GM18873 (cell line): ENCODE measurements at regions not wholly inside any gene's neighbourhood (a gene's known extent, or its start where the extent isn't known, plus 50 kb on each side); places are given as distances from the start of the nearest gene placed in this dataset.
"Not testable (repeated sequence)": the region's sequence is repeated elsewhere in the genome, so short reads cannot be mapped to it uniquely, and the experiment has no call there.

Source experiments
- ATAC-seq: cut with Tn5 transposase; IDR thresholded peaks from one replicate; pipeline ENCODE4 v1.9.1; 2021; ENCODE audit warnings: mild to moderate bottlenecking, moderate library complexity, moderate number of reproducible peaks; ENCODE audit not compliant: unreplicated experiment, low FRiP score

GRCh38 chr2:224215611-224216010, 176.5 kb upstream of the SERPINE2 start:
- ATAC-seq, result not testable (repeated sequence)

GRCh38 chr2:224213396-224213795, 174.3 kb upstream of the SERPINE2 start:
- ATAC-seq, result no peak

GRCh38 chr2:224211791-224212190, 172.7 kb upstream of the SERPINE2 start:
- no peak for ATAC-seq

GRCh38 chr2:224211181-224211480, 172.0 kb upstream of the SERPINE2 start:
- ATAC-seq, result no peak

GRCh38 chr2:224210286-224211180, 171.4 kb upstream of the SERPINE2 start:
- no peak for ATAC-seq

GRCh38 chr2:224209555-224210285, 170.6 kb upstream of the SERPINE2 start:
- ATAC-seq, result no peak

- ATAC-seq, result no peak
Measured at GRCh38 chr2:224208443-224208842, 169.4 kb upstream of the SERPINE2 start.

- no peak for ATAC-seq
Measured at GRCh38 chr2:224208007-224208406, 168.9 kb upstream of the SERPINE2 start.

GRCh38 chr2:224206816-224207215, 167.7 kb upstream of the SERPINE2 start:
- no peak for ATAC-seq

- ATAC-seq, result no peak
Measured at GRCh38 chr2:224202281-224202865, 163.3 kb upstream of the SERPINE2 start.

- no peak for ATAC-seq
Measured at GRCh38 chr2:224198436-224198835, 159.3 kb upstream of the SERPINE2 start.

GRCh38 chr2:224196810-224197209, 157.7 kb upstream of the SERPINE2 start:
- no peak for ATAC-seq

- ATAC-seq, result no peak
Measured at GRCh38 chr2:224195925-224196571, 157.0 kb upstream of the SERPINE2 start.

- no peak for ATAC-seq
Measured at GRCh38 chr2:224194161-224194560, 155.1 kb upstream of the SERPINE2 start.

- no peak for ATAC-seq
Measured at GRCh38 chr2:224191465-224191864, 152.4 kb upstream of the SERPINE2 start.

- no peak for ATAC-seq
Measured at GRCh38 chr2:224190936-224191270, 151.8 kb upstream of the SERPINE2 start.

- no peak for ATAC-seq
Measured at GRCh38 chr2:224190234-224190935, 151.3 kb upstream of the SERPINE2 start.

GRCh38 chr2:224187220-224187619, 148.1 kb upstream of the SERPINE2 start:
- ATAC-seq, result no peak

GRCh38 chr2:224185023-224185601, 146.0 kb upstream of the SERPINE2 start:
- no peak for ATAC-seq

GRCh38 chr2:224183086-224183485, 144.0 kb upstream of the SERPINE2 start:
- no peak for ATAC-seq
